Spleen (tissue), 7 donors: ENCODE measurements at regions not wholly inside any gene's neighbourhood (a gene's known extent, or its start where the extent isn't known, plus 50 kb on each side); places are given as distances from the start of the nearest gene placed in this dataset.
A peak's percentile ranks its signal among the peaks of the same experiment; 100 is the strongest.

ENCODE experiments used
- POLR2A ChIP-seq, 3 donors: fragments of 450-650 bp; IDR thresholded peaks; one replicate each; pipeline ENCODE4 v1.5.1; 2017; ENCODE audit warnings: antibody characterized with exemption in 3 of 3, mild to moderate bottlenecking in 1 of 3
- POLR2AphosphoS5 ChIP-seq, 3 donors: sonication (generic); formaldehyde crosslinking; IDR thresholded peaks; one replicate each; pipeline ENCODE4 v1.5.1; 2017; ENCODE audit warnings: antibody characterized with exemption in 3 of 3
- TF ChIP-seq, protein P1 (sequence below), 11 experiments: fragments of 200-600 bp in 7 of 11; fragments of 450-650 bp in 4 of 11; sonication (generic) in 4 of 11; IDR thresholded peaks in 8 of 11; conservative IDR thresholded peaks in 3 of 11; 1 replicate in 7 of 11; 2 replicates in 4 of 11; pipeline versions ENCODE4 v1.4.0 to v1.8.0; 2016 to 2021; ENCODE audit warnings: antibody characterized with exemption in 11 of 11, inconsistent platforms in 4 of 11, mild to moderate bottlenecking in 1 of 11
- donor health status: DM: no; HTN: no; CAD: no; lungs with moderate emphysema.
- donor health status: DM: no; HTN: no; CAD: no.
- donor health status: DM: no; HTN: no; CAD: no.

DNA sequence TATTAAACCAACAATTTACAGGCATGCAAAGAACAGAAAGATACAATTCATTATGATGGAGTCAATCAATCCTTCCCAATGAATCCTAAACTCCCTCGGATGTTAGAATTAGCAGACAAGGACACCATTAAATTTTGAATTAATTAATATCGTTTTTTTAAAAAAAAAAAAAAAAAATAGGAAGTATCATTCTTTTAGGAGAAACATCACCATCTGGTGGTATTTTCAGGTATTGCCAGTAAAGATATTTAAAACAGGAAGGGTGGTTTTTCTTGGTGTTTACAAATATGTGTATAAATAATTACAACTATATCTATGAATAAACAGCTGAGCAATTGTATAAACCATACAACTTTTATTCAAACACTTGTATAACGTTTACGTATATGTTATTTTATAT, 564.4 kb downstream of the HAO1 start:
- TF ChIP-seq, protein P1, sequence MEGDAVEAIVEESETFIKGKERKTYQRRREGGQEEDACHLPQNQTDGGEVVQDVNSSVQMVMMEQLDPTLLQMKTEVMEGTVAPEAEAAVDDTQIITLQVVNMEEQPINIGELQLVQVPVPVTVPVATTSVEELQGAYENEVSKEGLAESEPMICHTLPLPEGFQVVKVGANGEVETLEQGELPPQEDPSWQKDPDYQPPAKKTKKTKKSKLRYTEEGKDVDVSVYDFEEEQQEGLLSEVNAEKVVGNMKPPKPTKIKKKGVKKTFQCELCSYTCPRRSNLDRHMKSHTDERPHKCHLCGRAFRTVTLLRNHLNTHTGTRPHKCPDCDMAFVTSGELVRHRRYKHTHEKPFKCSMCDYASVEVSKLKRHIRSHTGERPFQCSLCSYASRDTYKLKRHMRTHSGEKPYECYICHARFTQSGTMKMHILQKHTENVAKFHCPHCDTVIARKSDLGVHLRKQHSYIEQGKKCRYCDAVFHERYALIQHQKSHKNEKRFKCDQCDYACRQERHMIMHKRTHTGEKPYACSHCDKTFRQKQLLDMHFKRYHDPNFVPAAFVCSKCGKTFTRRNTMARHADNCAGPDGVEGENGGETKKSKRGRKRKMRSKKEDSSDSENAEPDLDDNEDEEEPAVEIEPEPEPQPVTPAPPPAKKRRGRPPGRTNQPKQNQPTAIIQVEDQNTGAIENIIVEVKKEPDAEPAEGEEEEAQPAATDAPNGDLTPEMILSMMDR (IDR thresholded peaks at IDR 0.05 in 8 of 11, conservative IDR thresholded peaks at IDR 0.05 in 3 of 11), result peak in 7 of 11 experiments; percentile 6 to 53 (median 44)
- TF ChIP-seq POLR2A (IDR thresholded peaks at IDR 0.05) (no peak), POLR2AphosphoS5 (IDR thresholded peaks at IDR 0.05) (no peak)
